ENCODE measurements at regions not wholly inside any gene's neighbourhood (a gene's known extent, or its start where the extent isn't known, plus 50 kb on each side); places are given as distances from the start of the nearest gene placed in this dataset.
"Not testable (repeated sequence)": the region's sequence is repeated elsewhere in the genome, so short reads cannot be mapped to it uniquely, and the experiment has no call there.

DNA sequence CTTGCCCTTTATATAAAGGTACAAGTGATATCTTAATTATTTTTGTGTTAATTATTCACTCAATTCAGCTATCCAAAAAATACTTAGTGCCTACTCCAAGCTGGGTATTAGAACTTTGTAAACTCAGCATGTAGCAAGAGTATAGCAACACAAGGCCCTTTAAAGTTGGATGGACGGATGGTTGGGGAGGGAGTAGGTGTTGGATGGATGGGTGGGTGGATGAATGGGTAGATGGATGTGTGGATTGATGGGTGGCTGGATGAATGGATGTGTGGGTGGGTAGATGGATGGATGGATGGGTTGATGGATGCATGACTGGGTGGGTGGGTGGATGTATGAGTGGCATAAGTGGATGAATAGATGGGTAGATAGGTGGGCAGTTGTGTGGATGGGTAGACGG is 211.5 kb downstream of the BANP start:
- in situ Hi-C loops (cut with HindIII; ENCODE audit: low sequenced_read_pairs), result not testable (repeated sequence)

DNA sequence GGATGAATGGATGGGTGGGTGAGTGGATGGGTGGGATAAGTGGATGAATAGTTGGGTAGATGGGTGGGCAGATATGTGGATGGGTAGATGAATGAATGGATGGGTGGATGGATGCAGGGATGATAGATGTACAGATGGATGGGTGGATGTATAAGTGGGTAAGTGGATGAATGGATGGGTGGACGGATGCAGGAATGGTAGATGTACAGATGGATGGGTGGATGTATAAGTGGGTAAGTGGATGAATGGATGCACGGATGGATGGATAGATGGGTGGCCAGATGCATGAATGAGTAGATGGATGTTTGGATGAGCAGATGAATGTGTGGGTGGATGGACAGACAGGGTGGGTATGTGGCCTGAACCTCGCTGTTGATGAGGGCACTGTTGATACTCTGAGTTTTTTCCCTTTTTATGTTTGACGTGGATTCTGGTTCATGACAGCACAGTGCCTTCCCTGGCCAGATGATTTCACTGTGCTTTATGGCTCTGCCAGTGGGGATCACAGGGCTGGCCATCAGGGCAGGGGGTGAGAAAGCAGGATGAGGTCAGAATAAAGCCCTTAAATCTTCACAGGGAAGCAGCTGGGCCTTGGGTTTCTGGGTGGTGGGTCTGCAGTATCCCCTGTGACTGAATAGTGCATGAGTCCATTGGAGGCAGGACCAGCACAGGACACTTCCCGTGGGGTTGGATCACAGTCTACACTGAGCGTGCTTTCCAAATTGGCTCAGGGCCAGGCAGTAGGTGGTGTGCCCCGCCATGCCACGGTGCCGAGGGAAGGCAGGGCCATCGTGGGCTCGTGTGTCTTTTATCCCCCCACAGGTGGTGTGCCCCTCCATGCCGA is 213.2 kb downstream of the BANP start:
- in situ Hi-C loops (cut with HindIII; ENCODE audit: low sequenced_read_pairs), result not testable (repeated sequence)

DNA sequence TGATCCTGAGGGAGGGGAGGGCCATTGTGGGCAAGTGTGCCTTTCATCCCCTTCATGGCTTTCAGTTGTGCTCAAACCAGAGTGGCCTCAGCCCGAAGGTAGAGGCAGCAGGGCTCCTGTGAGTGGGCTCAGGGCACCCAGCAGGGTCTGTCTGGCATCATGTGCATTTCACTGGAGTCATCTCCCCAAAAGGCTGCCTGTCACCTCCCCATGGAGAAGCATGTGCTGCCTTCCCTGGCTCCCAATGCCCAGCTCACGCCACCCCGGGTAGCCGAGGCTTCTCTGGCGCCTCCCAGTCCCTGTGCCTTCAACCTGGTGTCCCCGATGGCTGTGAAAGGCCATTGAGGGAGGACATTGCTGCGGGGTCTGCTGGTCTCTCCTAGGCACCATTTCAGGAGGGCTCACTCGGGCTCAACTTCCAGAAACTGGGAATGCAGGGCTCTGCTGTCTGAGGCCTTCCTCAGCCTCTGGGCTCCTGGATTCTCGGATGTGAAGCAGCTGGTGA is 213.9 kb downstream of the BANP start:
- in situ Hi-C loops (cut with HindIII; ENCODE audit: low sequenced_read_pairs), result not testable (repeated sequence)

DNA sequence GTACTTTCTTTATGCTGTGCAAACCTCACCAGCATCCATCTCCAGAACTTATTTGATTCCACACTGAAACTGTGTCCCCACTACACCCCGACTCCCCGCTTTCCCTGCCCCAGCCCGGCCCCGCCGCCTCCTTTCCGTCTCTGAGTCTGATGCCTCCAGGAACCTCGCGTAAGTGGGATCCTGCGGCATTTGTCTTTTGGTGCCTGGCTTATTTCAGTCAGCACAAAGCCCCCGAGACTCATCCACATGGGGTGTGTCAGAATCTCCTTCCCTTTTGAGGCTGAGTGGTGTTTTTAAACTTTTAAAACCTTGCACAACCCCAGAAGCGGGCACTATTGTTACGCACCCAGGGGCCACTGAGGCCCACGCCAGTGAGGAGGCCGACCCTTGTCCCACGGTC is 214.4 kb downstream of the BANP start:
- in situ Hi-C loops (cut with HindIII; ENCODE audit: low sequenced_read_pairs), result not testable (repeated sequence)

DNA sequence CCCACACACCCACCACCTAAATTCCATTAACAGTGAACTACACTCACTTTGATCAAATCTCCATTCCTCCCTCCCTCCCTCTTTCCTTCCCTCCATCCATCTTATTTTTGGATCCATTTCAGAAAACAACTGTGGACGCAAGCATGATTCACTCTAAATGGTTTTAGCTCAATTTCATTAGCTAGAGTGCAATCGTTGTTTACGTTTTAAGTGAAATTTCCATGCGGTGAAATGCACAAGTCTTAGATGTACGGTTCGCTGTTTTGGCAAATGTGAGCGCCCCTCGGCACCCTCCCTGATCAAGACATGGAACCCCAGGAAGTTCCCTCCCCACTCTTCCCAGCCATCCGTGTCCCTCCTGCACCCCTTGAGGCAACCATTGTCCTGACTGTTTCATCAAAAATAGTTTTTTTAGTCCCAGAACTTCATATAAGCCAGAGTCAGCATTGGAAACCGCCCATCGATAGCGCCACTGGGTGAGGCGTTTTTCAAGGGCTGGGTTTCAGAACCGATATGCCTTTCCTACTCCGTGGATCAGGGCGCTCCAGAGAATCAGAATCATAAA is 215.1 kb downstream of the BANP start:
- in situ Hi-C loops (cut with HindIII; ENCODE audit: low sequenced_read_pairs), result not testable (repeated sequence)

DNA sequence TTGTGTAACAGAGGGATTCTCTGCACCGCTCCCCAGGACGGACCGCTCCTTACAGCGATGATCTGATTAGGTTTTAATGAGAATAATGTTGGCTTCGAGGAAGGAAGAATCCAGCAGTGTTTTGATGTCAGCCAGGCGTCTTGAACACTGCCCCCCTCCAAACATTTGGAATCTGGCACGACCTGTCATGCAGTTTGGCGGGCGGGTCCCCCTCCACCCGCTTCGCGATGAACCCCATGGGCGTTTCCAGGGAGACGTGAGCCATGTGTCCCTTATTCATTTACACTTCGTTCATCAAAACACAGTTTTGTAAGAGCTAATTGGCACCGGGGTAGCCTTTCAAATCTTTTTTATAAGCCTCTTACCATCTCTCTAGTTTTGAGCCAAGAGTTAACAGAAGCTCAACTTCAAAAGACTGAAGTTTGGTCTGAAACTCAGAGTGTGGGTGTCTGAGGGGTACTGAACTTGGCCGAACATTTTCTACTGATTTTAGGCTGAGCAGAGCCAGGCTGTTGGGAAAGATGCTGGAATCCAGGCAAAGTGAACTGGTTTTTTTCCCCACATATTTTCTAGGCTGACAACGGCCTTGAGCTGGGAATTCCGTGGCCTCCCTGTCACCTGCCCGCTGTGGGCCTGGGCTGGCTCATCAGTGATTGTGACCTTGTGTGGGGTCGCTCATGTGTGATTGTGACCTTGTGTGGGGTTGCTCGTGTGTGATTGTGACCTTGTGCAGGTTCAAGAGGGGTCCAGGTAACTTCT is 214.8 kb upstream of the ZNF469 start:
- in situ Hi-C loops (cut with HindIII; ENCODE audit: low sequenced_read_pairs), result not testable (repeated sequence)

DNA sequence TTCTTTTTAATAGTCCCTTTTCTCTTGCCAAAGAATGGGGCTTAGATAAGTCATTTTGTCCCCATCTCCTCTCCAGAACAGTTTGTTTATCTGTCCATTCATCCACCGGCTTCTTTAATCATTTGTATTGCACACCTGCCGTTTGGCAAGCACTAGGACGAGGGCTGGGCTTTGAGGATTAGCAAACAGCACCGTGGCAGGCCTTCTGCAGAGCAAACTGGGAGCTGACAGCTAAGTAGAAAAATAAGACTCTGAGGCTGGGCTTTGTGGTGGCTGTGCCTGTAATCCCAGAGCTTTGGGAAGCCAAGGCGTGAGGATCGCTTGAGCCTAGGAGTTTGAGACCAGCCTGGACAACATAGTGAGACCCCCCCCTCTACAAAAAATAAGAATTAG is 214.2 kb upstream of the ZNF469 start:
- in situ Hi-C loops (cut with HindIII; ENCODE audit: low sequenced_read_pairs), result not testable (repeated sequence)

DNA sequence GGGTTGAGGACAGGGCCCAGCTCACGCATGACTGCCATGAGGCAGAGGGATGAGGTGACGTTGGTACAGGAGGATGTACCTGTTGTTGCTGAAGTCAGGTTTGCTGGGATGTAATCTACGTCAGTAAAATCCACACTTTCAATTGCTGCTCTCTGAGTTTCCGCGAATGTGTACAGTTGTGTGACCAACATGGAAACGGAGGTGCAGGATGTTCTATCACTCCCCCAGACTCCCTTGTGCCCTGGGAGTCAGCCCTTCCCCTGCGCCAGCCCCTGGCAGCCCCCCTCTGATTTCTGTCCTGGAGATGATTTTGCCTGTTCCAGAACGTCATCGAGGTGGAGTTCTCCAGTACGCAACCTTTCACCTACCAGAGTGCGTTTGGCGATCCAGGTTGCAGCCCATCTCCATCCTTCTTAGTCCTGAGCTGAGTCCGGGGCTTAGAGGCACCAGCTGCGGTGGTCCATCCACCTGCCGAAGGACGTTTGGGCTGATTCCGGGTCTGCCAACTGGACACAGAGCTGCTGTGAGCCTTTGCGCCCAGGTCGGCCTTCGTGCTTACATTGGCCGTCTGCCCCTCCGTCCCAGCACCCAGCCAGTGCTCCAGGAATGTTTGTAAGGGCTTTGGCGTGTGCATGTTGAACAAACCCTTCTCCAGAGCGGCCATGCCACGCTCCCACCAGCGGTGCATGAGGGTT is 213.5 kb upstream of the ZNF469 start:
- in situ Hi-C loops (cut with HindIII; ENCODE audit: low sequenced_read_pairs), result not testable (repeated sequence)

DNA sequence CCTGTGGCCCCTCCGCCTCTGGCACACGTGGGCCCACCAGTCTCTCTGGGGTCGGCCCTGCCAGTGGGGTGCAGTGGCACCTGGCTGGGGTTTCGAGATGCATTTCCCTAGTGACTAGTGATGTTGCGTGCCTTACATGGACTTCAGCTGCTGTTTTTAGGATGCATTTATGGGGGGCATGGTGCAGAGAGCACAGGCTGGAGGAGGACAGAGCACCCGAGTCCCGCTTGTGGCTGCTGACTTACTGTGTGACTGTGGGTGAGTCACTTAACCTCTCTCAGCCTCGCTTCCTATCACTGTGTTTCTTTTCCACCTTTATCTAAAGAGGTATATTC is 213.0 kb upstream of the ZNF469 start:
- in situ Hi-C loops (cut with HindIII; ENCODE audit: low sequenced_read_pairs), result not testable (repeated sequence)

DNA sequence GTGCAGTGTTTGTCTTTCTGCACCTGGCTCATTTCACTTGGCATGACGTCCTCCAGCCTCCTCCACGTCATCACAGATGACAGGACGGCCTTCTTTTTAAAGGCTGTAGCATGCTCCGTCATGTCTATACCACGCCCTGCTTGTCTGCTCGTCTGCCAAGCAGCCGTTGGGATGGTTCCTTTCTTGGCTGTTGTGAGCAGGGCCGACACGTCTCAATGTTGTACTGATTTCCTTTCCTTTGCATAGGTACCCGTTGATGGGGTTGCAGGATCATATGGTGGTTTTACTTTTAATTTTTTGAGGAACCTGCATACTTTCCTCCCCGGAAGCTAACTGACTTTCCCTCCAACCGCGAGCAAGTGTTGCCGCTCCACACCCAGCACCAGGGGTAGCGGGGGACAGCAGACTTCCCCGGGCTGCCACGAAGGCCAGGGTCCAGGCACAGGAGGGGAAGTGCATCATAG is 212.2 kb upstream of the ZNF469 start:
- in situ Hi-C loops (cut with HindIII; ENCODE audit: low sequenced_read_pairs), result no loop called here

DNA sequence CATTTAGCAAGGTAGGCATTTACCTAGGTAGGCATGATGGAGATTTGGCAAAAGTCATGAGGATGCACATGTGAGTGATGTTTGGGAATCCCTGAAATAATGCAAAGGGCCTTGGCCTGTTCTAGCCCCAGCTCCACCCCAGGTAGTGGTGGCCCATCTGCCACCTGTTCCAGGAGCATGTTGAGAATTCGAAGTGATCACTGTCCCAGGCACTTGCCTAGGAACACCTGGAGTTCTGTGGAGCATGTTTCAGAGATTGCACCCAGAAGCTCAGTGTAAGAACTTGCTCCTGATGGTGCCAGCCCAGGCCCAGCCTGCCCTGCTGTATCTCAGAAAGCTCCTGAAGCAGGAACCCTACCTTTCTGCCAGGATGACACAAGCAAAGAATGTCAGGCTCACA is 211.6 kb upstream of the ZNF469 start:
- in situ Hi-C loops (cut with HindIII; ENCODE audit: low sequenced_read_pairs), result not testable (repeated sequence)

DNA sequence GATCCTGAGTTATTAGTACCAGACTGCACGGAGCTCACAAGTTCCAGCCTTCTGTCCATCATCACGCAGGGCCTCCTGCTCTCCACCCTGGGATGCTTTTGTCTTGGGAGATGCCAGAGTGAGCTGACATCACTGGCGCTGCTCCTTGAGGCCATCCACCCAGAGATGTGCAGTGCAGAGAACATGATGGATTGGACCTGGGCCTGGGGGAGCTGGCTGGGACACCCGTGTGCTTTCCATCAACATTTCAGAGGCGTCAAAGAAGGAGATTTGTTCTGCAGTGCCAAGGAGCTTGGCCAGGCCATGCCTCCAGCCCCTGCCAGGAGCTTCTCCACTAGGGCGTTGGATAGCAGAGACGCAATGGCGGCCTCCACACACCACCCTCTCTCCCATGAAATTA is 206.6 kb upstream of the ZNF469 start:
- in situ Hi-C loops (cut with HindIII; ENCODE audit: low sequenced_read_pairs), result not testable (repeated sequence)

DNA sequence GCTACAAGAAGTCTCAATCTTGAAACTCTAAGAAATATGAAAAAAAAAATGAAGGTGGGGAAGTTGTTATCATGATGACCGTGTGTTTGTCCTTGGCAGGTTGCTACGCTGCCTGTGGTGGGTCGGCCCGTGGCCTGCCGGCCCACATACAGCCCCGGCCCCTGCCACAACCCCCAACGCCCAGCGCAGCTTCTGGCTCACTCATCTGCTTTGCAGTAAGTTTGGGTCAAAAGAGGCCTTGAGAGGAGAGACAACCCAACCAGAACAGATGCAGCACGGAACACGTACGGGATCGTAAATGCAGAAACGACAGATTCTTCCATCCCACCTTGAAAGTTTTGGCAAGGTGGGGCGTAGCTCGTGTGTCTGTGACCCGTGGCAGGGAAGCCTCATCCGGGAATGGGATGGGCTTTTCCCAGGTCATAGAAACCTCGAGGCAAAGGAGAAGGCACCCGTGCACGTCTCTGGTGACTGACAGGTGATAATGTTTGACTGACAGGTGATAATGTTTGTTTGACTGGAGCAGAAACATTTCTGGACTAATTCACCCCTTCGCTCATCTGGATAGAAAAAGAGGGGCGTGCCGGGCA is 206.1 kb upstream of the ZNF469 start:
- in situ Hi-C loops (cut with HindIII; ENCODE audit: low sequenced_read_pairs), result not testable (repeated sequence)

DNA sequence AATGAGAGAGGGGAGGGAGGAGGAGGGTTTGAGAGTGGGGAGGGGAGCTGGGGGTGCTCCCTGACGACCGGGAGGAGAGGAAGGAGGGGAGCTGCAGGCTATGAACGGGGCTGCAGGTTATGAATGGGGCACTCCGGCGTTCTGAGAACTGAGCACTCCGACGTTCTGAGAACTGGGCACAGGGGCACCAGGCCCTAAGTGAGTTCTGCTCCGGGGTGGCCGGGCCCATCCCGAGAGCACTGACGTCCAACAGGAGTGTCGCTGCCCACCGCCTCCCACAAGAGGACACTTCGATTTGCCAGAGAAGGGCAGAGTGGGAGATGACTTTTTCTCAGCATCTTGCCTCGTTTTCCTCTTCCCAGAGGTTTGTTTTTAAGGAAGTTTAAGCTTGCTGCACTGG is 204.5 kb upstream of the ZNF469 start:
- in situ Hi-C loops (cut with HindIII; ENCODE audit: low sequenced_read_pairs), result not testable (repeated sequence)

DNA sequence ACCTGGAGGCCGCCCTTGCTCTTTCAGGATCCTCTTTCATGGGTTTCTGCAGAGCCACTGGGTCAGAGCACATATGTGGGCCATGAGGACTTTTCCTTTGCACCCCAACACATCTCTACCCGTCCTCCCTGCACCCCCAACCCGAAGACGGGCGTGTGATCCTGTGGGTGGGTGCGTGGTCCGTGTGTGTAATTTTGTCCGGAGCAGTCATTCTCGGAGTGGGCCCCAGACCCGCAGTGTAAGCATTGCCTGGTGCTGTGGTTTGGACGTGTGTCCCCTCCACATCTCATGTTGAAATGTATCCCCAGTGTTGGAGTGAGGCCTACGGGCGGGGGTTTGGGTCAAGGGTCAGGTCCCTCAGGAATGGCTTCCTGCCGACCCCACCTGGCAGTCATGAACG is 203.9 kb upstream of the ZNF469 start:
- in situ Hi-C loops (cut with HindIII; ENCODE audit: low sequenced_read_pairs), result not testable (repeated sequence)

DNA sequence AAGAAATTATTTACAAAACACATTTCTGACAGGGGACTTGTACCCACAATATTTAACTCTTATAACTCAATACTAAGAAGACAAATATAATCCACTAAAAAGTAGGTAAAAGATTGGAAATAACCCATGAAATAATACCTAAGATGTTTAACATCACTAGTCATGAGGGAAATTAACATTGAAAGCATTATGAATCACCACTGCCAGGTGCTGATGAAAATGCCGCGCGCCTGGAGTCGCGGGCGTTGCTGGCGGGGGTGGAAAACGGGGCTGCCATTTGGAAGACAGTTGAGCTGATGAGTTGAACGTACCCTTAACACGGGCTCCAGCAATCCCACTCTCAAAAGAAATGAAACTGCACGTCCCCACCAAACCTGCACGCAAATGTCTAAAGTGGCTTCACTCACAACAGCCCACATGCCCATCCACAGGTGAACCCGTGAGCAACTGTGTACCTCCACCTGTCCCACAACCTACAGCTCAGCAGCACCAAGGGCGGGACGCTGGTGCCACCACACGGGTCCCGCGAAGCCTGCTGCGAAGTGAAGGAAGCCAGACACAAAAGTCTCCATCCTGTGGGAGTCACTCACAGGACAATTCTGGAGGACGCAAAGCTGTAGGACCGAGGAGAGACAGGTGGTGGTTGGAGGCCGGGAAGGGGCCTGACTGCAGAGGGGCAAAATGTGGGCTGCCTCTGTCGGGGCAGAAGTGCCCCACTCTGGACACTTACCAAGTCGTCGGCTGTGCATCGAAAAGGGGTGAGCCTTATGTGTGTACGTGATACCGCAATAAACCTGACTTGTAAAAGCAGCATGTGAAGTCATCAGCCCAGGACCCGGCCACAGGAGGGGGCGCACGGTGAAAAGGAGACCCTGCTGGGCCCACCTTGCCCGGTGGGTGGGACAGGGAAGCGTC is 199.5 kb upstream of the ZNF469 start:
- in situ Hi-C loops (cut with HindIII; ENCODE audit: low sequenced_read_pairs), result not testable (repeated sequence)

DNA sequence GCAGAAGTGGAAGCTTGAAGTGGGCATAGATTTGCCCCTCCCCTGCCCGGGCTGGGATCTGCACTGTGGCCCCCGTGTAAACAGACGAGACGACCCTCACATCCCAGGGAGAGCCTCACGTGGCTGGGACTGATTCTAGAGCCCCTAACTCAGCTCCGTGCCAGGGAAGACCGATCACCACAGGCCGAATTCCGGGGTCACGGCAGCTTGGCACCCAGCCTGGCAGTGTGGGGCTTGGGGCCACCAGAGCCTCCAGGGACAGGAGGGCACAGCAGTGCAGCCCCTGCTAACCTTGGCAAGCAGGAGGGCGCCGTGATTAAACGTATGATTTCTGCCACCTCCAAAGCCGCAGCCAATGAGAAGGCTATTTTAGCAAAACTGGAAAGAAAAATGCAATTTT is 198.7 kb upstream of the ZNF469 start:
- in situ Hi-C loops (cut with HindIII; ENCODE audit: low sequenced_read_pairs), result not testable (repeated sequence)

DNA sequence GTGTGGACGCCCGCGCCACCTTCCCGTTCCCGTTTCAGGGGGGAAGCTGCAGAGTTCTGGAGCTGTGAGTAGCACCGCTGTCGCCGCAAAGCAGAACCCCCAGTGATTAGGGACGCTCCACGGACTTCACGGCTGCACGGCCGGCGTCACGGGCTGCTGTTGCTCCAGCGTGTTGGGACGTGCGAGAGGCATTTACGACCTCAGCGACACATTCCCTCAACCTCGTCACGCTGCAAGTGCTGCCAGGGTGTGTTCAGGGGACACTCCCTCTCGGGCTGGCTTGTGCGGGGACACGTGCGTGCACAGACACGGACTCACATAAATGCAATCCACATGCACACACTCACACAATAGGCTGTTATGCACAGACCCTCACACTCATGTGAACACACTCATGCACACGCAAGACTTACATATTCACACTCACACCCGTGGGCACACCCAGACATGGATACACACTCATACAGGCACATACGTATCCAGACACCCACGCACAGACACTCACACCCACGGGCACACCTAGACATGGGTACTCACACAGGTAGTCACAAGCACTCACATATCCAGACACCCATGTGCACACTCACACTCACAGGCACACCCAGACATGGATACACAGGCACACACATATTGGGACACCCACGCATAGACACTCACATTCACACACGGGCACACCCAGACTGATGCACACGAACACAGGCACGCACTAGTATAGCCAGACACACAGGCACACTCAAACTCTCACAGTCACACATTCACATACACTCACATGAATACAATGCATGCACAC is 198.0 kb upstream of the ZNF469 start:
- in situ Hi-C loops (cut with HindIII; ENCODE audit: low sequenced_read_pairs), result not testable (repeated sequence)

DNA sequence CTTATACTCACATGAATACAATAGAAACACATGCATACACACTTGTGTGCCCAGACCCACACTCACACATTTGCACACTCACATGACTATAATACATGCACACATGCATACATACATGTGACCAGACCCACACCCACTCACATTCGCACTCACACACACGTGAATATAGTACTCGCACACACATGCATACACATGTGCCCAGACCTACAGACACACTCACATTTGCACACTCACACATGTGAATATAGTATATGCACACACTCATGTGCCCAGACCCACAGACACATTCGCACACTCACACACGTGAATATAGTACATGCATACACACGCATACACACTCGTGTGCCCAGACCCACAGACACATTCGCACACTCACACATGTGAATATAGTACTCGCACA is 197.4 kb upstream of the ZNF469 start:
- in situ Hi-C loops (cut with HindIII; ENCODE audit: low sequenced_read_pairs), result not testable (repeated sequence)

Data from DLD1 (cell line).